ENCODE measurements at regions not wholly inside any gene's neighbourhood (a gene's known extent, or its start where the extent isn't known, plus 50 kb on each side); places are given as distances from the start of the nearest gene placed in this dataset.

GRCh38 chr17:72236980-72237633 is 116.3 kb downstream of the SOX9 start:
- TF ChIP-seq CTCF (IDR thresholded peaks at IDR 0.05; ENCODE audit: low read length), result no peak
- no peak for TF ChIP-seq EZH2 (optimal IDR thresholded peaks at IDR 0.05; ENCODE audit: low read depth, low read length)
- TF ChIP-seq EZH2phosphoT487 (IDR thresholded peaks at IDR 0.05; ENCODE audit: low read length), result no peak
